Right lobe of liver (tissue), 6 donors: ENCODE measurements at regions not wholly inside any gene's neighbourhood (a gene's known extent, or its start where the extent isn't known, plus 50 kb on each side); places are given as distances from the start of the nearest gene placed in this dataset.

ENCODE experiments used
- ATAC-seq, 4 donors: fragments of 200-7000 bp; cut with Tn5 transposase; one replicate each; pipeline ENCODE4 v1.9.1; 2020; ENCODE audit warnings: mild to moderate bottlenecking in 4 of 4, moderate library complexity in 4 of 4
- DNase-seq, 3 donors: peaks; one replicate each; pipeline ENCODE4 v3.0.0-alpha.2; 2020
- H3K27ac ChIP-seq, 3 donors: fragments of 200-600 bp; one replicate each; pipeline ENCODE4 v1.8.0; 2022
- H3K27me3 ChIP-seq, 2 donors: fragments of 200-600 bp; one replicate each; pipeline ENCODE4 v1.8.0; 2022
- H3K36me3 ChIP-seq, 4 donors: fragments of 200-600 bp; sonication (generic) in 1 of 4; one replicate each; pipeline versions ENCODE4 v1.5.1 to v1.8.0; 2017 to 2022; ENCODE audit warnings: control low read depth in 1 of 4
- H3K4me1 ChIP-seq, 4 donors: fragments of 200-600 bp; sonication (generic) in 1 of 4; one replicate each; pipeline versions ENCODE4 v1.5.1 to v1.8.0; 2017 to 2022; ENCODE audit warnings: control low read depth in 1 of 4
- H3K4me3 ChIP-seq, 3 donors: fragments of 200-600 bp; one replicate each; pipeline ENCODE4 v1.8.0; 2022
- H3K9me3 ChIP-seq, 4 donors: fragments of 200-600 bp; sonication (generic) in 1 of 4; one replicate each; pipeline versions ENCODE4 v1.5.1 to v1.8.0; 2017 to 2022; ENCODE audit warnings: control low read depth in 1 of 4
- POLR2A ChIP-seq: fragments of 450-650 bp; IDR thresholded peaks from one replicate; pipeline ENCODE4 v1.6.1; 2017; ENCODE audit warnings: antibody characterized with exemption, mild to moderate bottlenecking
- WGBS: methylation state at CpG from one replicate; pipeline ENCODE4 v1.1.6; 2018; ENCODE audit warnings: low coverage, low lambda C conversion rate; ENCODE audit not compliant: insufficient coverage; ENCODE audit errors: missing lambda C conversion rate; 5-methylcytosine and 5-hydroxymethylcytosine counted together
- intact Hi-C, 2 donors: fragments of 100-400 bp; cut with DNase I; formaldehyde crosslinking; loops; one replicate each; pipeline versions ENCODE4 v1.11.2 to v1.14.1; 2022
- TF ChIP-seq, protein P1 (sequence below), 4 donors: fragments of 200-600 bp in 3 of 4; fragments of 450-650 bp in 1 of 4; IDR thresholded peaks; one replicate each; pipeline versions ENCODE4 v1.5.1 to v1.8.0; 2016 to 2022; ENCODE audit warnings: antibody characterized with exemption in 4 of 4, mild to moderate bottlenecking in 2 of 4
- donor health status: DM: no; HTN: yes; CAD: no.
- donor health status: DM: no; HTN: no; CAD: no.
- donor health status: DM: no; HTN: no; CAD: no.
- donor health status: DM: no; HTN: yes; CAD: no.
- donor health status: DM: no; HTN: yes; CAD: no.

DNA sequence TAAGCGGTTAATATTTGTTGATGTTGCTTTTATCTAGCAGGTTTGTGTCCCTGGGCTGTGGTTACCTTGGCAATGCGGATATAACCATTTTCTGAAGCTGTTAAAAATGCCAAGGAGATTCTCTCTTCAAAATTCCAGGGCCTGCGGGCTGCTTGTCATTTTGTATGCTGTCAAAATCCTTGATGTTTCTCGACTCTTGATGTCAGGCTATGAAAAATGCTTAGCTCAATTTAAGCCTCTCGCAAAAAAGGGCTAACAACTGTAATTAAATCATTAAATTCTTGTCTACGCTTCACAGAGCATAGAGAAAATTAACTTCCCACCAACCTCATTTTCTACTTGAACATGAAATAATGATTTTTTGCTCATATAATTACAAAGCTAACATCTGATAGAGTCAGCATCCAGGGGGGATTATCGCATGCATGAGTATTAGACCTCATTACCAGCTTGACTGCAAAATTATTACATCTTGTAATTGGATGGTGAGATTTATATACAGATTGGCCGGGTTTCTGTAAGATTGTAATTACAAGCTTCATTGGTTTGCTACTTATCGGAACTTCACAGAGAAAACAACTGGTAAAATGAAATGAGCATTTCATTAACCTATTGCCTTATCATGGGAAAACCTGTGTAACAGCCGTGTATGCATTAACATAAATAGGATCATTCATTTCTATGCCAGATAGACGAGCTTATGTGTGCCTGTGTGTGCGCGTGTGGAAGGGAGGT is 83.1 kb upstream of the IRX1 start:
- Histone ChIP-seq H3K27me3 (no peaks in the 10 kb centered on the region), H3K27ac (no peak overlapping the region), H3K36me3 (no peaks in the 10 kb centered on the region), H3K4me1 (no peaks in the 10 kb centered on the region), H3K4me3 (no peak overlapping the region), H3K9me3 (no peaks in the 10 kb centered on the region)
- no peak for ATAC-seq
- TF ChIP-seq, protein P1, sequence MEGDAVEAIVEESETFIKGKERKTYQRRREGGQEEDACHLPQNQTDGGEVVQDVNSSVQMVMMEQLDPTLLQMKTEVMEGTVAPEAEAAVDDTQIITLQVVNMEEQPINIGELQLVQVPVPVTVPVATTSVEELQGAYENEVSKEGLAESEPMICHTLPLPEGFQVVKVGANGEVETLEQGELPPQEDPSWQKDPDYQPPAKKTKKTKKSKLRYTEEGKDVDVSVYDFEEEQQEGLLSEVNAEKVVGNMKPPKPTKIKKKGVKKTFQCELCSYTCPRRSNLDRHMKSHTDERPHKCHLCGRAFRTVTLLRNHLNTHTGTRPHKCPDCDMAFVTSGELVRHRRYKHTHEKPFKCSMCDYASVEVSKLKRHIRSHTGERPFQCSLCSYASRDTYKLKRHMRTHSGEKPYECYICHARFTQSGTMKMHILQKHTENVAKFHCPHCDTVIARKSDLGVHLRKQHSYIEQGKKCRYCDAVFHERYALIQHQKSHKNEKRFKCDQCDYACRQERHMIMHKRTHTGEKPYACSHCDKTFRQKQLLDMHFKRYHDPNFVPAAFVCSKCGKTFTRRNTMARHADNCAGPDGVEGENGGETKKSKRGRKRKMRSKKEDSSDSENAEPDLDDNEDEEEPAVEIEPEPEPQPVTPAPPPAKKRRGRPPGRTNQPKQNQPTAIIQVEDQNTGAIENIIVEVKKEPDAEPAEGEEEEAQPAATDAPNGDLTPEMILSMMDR (IDR thresholded peaks at IDR 0.05), result no peak
- no peak for TF ChIP-seq POLR2A
- intact Hi-C loops, result no loop called here
- no peak for DNase-seq
- 47% methylated on average over 13 of the region's 13 CpGs for WGBS

DNA sequence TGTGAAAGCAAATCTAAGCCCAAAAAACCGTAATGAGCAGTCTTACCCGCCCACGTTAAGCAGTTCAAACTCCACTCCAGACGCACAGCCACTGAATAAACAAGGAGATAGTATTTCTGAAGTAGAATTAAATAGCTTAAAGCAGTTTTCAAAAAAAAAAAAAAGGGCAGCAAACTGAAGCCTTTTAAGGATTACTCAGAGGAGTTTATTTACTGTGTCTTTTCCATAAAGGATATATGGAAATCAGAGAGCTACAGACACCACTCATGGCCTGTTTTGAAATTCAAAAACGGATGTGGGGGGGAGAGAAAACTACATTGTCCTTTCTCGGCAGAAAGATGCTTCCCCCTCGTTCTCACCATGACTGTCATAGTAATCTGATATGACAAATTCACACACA is 83.7 kb upstream of the IRX1 start:
- intact Hi-C loops, result no loop called here
- H3K27me3 ChIP-seq, result no peaks in the 10 kb centered on the region
- no peak for ATAC-seq
- H3K9me3 ChIP-seq, result no peaks in the 10 kb centered on the region
- no peaks in the 10 kb centered on the region for H3K4me1 ChIP-seq
- no peak for TF ChIP-seq POLR2A
- TF ChIP-seq, protein P1 (IDR thresholded peaks at IDR 0.05), result no peak
- no peak overlapping the region for H3K4me3 ChIP-seq
- DNase-seq, result no peak
- no peak overlapping the region for H3K27ac ChIP-seq
- 21% methylated on average over 7 of the region's 7 CpGs for WGBS
- no peaks in the 10 kb centered on the region for H3K36me3 ChIP-seq

DNA sequence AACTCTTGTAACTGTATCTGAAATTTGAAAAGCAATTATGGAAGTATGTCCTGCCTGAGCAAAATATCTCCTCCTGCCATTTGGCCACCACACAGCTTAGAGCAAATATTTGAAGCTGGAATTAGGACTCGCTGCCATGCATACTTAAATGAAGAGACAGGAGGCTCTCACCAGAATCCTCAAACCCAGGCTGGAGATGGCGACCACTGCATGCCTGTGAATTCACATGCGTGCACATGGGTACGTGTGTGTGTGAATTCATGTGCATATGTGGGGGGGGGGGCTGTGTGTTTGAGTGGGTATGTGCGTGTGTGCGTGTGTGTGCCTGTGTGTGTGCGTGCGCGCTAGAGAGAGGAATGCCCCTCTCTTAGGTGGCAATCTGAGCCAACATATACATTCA is 84.1 kb upstream of the IRX1 start:
- Histone ChIP-seq H3K27ac (no peak overlapping the region), H3K4me3 (no peak overlapping the region), H3K9me3 (no peaks in the 10 kb centered on the region), H3K4me1 (no peaks in the 10 kb centered on the region), H3K36me3 (no peaks in the 10 kb centered on the region), H3K27me3 (no peaks in the 10 kb centered on the region)
- intact Hi-C loops, result no loop called here
- DNase-seq (no peak), ATAC-seq (no peak)
- no peak for TF ChIP-seq POLR2A
- TF ChIP-seq, protein P1 (IDR thresholded peaks at IDR 0.05), result no peak
- 79% methylated on average over 7 of the region's 9 CpGs for WGBS

DNA sequence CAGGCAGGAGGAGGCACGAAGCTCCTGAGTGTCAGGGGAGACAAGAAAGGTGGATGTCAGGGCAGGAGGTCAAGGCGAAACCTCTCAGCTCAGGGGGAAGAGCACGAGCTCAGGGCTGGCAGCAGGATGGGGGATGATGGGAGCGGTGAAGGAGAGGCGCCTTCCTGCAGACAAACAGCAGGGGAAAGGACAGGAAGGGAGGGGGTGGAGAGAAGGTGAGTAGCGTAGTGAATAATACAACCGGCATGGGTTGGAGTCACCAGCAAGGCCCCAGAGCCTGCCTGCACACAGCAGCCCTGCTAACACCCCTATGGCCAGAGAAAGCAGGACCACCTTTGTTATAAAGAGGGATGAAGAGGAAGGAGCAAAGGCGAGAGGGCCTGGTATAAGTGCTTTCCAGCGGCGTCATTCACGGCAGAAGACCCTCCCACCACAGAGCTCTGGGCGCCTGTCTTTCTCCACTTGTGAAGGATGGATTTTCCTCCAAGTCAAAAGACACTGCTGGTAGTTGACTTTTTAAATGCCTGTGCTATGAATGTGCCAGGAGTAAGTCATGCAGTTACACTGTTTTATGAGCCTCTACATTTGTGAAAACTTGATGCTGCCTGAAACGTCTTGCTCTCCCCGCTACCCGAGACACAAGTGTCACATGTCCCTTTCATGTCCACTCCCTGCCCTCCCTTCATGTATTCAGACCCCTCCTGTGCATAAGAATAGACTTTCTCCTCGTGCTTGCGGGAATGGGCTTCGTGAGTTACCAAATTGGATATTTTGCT is 84.8 kb upstream of the IRX1 start:
- intact Hi-C loops, result no loop called here
- TF ChIP-seq, protein P1 (IDR thresholded peaks at IDR 0.05), result no peak
- no peak for TF ChIP-seq POLR2A
- Histone ChIP-seq H3K9me3 (no peaks in the 10 kb centered on the region), H3K36me3 (no peaks in the 10 kb centered on the region), H3K4me3 (no peak overlapping the region), H3K27ac (no peak overlapping the region), H3K4me1 (no peaks in the 10 kb centered on the region), H3K27me3 (no peaks in the 10 kb centered on the region)
- WGBS, result 66% methylated on average over 13 of the region's 18 CpGs
- ATAC-seq (peak in 1 of 4 donors; percentile 19), DNase-seq (no peak)
